ENCODE measurements at regions not wholly inside any gene's neighbourhood (a gene's known extent, or its start where the extent isn't known, plus 50 kb on each side); places are given as distances from the start of the nearest gene placed in this dataset.

DNA sequence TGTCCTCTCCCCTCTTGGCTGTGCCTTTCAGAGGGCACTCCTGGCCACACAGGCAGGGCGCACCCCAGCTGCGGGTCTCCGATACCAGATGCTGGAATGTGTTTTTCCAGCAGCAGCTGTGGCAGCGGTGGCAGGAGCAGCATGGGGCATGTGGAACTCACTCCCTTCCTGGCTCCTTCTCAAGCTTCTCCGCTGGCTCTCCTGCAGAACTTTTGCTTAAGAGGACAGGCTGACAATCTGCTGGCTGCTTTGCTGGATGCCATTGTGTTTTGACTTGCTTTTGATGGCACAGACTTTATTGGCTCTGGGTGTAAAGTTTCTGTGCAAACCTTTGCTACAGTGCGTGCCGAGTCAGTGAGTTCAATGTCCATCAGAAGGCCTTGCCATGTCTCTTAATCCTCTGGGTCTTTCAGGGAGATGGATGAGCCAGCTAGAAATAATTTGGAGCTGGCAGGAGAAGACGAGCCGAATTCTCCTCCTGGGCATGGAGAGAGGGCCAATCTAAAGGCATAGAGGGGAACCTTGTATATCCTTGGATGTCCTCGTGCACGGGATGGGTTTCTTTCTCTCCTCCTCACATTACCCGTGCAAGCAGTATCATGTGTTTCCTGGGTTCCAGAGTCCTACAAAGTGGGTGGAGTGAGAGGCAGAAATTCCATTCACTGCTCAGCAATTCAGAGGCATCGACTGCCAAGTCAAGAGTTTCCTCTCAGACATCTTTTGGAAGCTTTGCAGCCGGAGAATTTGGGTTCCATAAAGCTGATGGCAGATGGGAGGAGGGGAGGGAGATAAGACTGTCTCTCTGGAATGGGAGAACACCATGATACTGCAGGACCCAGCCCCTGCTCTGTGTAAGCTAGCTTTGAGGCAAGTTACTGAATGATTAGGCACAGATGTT, 231.2 kb downstream of the FGF9 start:
- no peaks in the 10 kb centered on the region for H3K36me3 Mint-ChIP-seq (ENCODE audit: low read depth)
- H3K27ac Mint-ChIP-seq (ENCODE audit: unreplicated experiment) = no peak overlapping the region
- H3K4me1 Mint-ChIP-seq = no peaks in the 10 kb centered on the region
- TF ChIP-seq, protein P1, sequence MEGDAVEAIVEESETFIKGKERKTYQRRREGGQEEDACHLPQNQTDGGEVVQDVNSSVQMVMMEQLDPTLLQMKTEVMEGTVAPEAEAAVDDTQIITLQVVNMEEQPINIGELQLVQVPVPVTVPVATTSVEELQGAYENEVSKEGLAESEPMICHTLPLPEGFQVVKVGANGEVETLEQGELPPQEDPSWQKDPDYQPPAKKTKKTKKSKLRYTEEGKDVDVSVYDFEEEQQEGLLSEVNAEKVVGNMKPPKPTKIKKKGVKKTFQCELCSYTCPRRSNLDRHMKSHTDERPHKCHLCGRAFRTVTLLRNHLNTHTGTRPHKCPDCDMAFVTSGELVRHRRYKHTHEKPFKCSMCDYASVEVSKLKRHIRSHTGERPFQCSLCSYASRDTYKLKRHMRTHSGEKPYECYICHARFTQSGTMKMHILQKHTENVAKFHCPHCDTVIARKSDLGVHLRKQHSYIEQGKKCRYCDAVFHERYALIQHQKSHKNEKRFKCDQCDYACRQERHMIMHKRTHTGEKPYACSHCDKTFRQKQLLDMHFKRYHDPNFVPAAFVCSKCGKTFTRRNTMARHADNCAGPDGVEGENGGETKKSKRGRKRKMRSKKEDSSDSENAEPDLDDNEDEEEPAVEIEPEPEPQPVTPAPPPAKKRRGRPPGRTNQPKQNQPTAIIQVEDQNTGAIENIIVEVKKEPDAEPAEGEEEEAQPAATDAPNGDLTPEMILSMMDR (conservative IDR thresholded peaks at IDR 0.05) = no peak
- H3K9me3 Mint-ChIP-seq = no peaks in the 10 kb centered on the region
- H3K4me3 Mint-ChIP-seq = no peak overlapping the region
- H3K27me3 Mint-ChIP-seq (ENCODE audit: low read depth) = no peaks in the 10 kb centered on the region
- no peak for DNase-seq (ENCODE audit: low read depth, low spot score)

DNA sequence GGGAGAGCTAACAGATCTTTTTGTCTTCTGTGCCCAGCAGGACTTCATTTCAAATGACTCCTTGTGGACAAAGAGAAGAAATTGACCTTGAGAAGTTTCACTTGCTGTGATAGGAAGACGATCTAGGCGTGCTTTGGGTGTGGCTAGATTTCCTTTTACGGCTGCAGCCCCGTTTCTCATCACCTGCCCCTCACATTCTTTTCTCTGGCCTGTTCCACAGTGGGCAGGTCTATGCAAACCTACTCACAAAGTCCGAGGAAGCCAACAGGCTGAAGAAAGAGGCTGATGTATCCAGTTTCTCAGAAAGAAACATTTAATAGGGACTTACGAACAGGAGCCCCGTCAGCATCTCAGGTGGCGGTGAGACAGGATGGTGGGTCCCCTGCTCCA, 231.8 kb downstream of the FGF9 start:
- no peaks in the 10 kb centered on the region for H3K36me3 Mint-ChIP-seq (ENCODE audit: low read depth)
- no peak overlapping the region for H3K27ac Mint-ChIP-seq (ENCODE audit: unreplicated experiment)
- H3K4me3 Mint-ChIP-seq = no peak overlapping the region
- H3K9me3 Mint-ChIP-seq = no peaks in the 10 kb centered on the region
- H3K4me1 Mint-ChIP-seq = no peaks in the 10 kb centered on the region
- H3K27me3 Mint-ChIP-seq (ENCODE audit: low read depth) = no peaks in the 10 kb centered on the region
- no peak for DNase-seq (ENCODE audit: low read depth, low spot score)
- TF ChIP-seq, protein P1 (conservative IDR thresholded peaks at IDR 0.05) = no peak

- no peak for DNase-seq (ENCODE audit: low read depth, low spot score)
- H3K9me3 Mint-ChIP-seq = no peaks in the 10 kb centered on the region
- H3K27ac Mint-ChIP-seq (ENCODE audit: unreplicated experiment) = no peak overlapping the region
- H3K4me1 Mint-ChIP-seq = no peaks in the 10 kb centered on the region
- no peak overlapping the region for H3K4me3 Mint-ChIP-seq
- no peaks in the 10 kb centered on the region for H3K27me3 Mint-ChIP-seq (ENCODE audit: low read depth)
- no peaks in the 10 kb centered on the region for H3K36me3 Mint-ChIP-seq (ENCODE audit: low read depth)
- TF ChIP-seq, protein P1 (conservative IDR thresholded peaks at IDR 0.05) = no peak
These were observed 234.6 kb downstream of the FGF9 start for GRCh38 chr13:21905486-21905885.

- H3K27me3 Mint-ChIP-seq (ENCODE audit: low read depth) = no peaks in the 10 kb centered on the region
- no peaks in the 10 kb centered on the region for H3K36me3 Mint-ChIP-seq (ENCODE audit: low read depth)
- no peaks in the 10 kb centered on the region for H3K9me3 Mint-ChIP-seq
- TF ChIP-seq, protein P1 (conservative IDR thresholded peaks at IDR 0.05) = no peak
- H3K4me1 Mint-ChIP-seq = no peaks in the 10 kb centered on the region
- H3K4me3 Mint-ChIP-seq = no peak overlapping the region
- DNase-seq (ENCODE audit: low read depth, low spot score) = no peak
- H3K27ac Mint-ChIP-seq (ENCODE audit: unreplicated experiment) = peak overlapping the region; percentile 91
These were observed 238.5 kb downstream of the FGF9 start for GRCh38 chr13:21909331-21909730.

DNA sequence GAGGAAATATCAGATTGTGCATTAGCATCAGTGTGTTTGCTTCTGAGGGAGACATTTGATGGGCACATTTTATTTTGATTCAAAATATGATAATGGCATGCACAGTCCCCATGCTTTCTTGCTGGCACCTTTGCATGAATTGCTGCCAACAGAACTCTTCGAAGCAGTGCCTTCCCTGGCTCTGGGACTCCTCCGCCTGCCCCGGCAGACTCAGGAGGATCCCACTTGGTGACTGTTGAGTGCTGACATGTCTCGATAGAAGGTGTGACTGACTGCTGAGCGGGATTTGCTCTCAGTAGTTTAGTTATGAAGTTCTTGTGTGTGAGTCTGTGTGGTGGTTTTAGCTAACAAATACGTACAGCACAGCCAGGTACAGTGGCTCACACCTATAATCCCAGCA, 239.7 kb downstream of the FGF9 start:
- H3K27ac Mint-ChIP-seq (ENCODE audit: unreplicated experiment) = no peak overlapping the region
- no peaks in the 10 kb centered on the region for H3K9me3 Mint-ChIP-seq
- H3K4me1 Mint-ChIP-seq = no peaks in the 10 kb centered on the region
- DNase-seq (ENCODE audit: low read depth, low spot score) = no peak
- no peaks in the 10 kb centered on the region for H3K36me3 Mint-ChIP-seq (ENCODE audit: low read depth)
- no peak overlapping the region for H3K4me3 Mint-ChIP-seq
- TF ChIP-seq, protein P1 (conservative IDR thresholded peaks at IDR 0.05) = no peak
- H3K27me3 Mint-ChIP-seq (ENCODE audit: low read depth) = no peaks in the 10 kb centered on the region
